ENCODE measurements at regions not wholly inside any gene's neighbourhood (a gene's known extent, or its start where the extent isn't known, plus 50 kb on each side); places are given as distances from the start of the nearest gene placed in this dataset.

GRCh38 chr13:74825938-74826246, 656.1 kb downstream of the TBC1D4 start:
- Histone ChIP-seq H3K4me3 (ENCODE audit: low read depth in 1 of 2, low read length in 1 of 2) (no peak overlapping the region), H3K27ac (no peak overlapping the region), H3K4me1 (ENCODE audit: control insufficient read depth in 1 of 2, insufficient read depth in 1 of 2, low read depth in 1 of 2, low read length in 1 of 2) (no peaks in the 10 kb centered on the region), H3K9me3 (no peaks in the 10 kb centered on the region), H3K27me3 (no peaks in the 10 kb centered on the region), H3K36me3 (no peaks in the 10 kb centered on the region)
- TF ChIP-seq CTCF (IDR thresholded peaks at IDR 0.05) = no peak

- Histone ChIP-seq H3K4me1 (ENCODE audit: control insufficient read depth in 1 of 2, insufficient read depth in 1 of 2, low read depth in 1 of 2, low read length in 1 of 2) (no peaks in the 10 kb centered on the region), H3K27me3 (no peaks in the 10 kb centered on the region), H3K27ac (no peak overlapping the region), H3K4me3 (ENCODE audit: low read depth in 1 of 2, low read length in 1 of 2) (no peak overlapping the region), H3K36me3 (no peaks in the 10 kb centered on the region), H3K9me3 (no peaks in the 10 kb centered on the region)
- TF ChIP-seq CTCF (IDR thresholded peaks at IDR 0.05) = no peak
Measured at GRCh38 chr13:74825152-74825937, 656.6 kb downstream of the TBC1D4 start.

GRCh38 chr13:74820809-74821208, 661.2 kb downstream of the TBC1D4 start:
- Histone ChIP-seq H3K27me3 (no peaks in the 10 kb centered on the region), H3K9me3 (peaks cover 5% of the 10 kb centered on the region), H3K4me1 (ENCODE audit: control insufficient read depth in 1 of 2, insufficient read depth in 1 of 2, low read depth in 1 of 2, low read length in 1 of 2) (no peaks in the 10 kb centered on the region), H3K27ac (no peak overlapping the region), H3K36me3 (no peaks in the 10 kb centered on the region), H3K4me3 (ENCODE audit: low read depth in 1 of 2, low read length in 1 of 2) (no peak overlapping the region)
- TF ChIP-seq CTCF (IDR thresholded peaks at IDR 0.05) = no peak

GRCh38 chr13:74819549-74819948, 662.4 kb downstream of the TBC1D4 start:
- no peak overlapping the region for H3K27ac ChIP-seq
- H3K36me3 ChIP-seq = no peaks in the 10 kb centered on the region
- H3K4me3 ChIP-seq (ENCODE audit: low read depth in 1 of 2, low read length in 1 of 2) = no peak overlapping the region
- no peaks in the 10 kb centered on the region for H3K27me3 ChIP-seq
- no peaks in the 10 kb centered on the region for H3K4me1 ChIP-seq (ENCODE audit: control insufficient read depth in 1 of 2, insufficient read depth in 1 of 2, low read depth in 1 of 2, low read length in 1 of 2)
- no peak for TF ChIP-seq CTCF (IDR thresholded peaks at IDR 0.05)
- peaks cover 5% of the 10 kb centered on the region for H3K9me3 ChIP-seq

- no peak overlapping the region for H3K4me3 ChIP-seq (ENCODE audit: low read depth in 1 of 2, low read length in 1 of 2)
Measured at GRCh38 chr13:74816737-74817136, 665.2 kb downstream of the TBC1D4 start.

More at GRCh38 chr13:74816737-74817136, 665.2 kb downstream of the TBC1D4 start:
- Histone ChIP-seq H3K27me3 (no peaks in the 10 kb centered on the region), H3K27ac (no peak overlapping the region), H3K9me3 (peaks cover 5% of the 10 kb centered on the region), H3K4me1 (ENCODE audit: control insufficient read depth in 1 of 2, insufficient read depth in 1 of 2, low read depth in 1 of 2, low read length in 1 of 2) (no peaks in the 10 kb centered on the region), H3K36me3 (no peaks in the 10 kb centered on the region)
- no peak for TF ChIP-seq CTCF (IDR thresholded peaks at IDR 0.05)
